ENCODE measurements at regions not wholly inside any gene's neighbourhood (a gene's known extent, or its start where the extent isn't known, plus 50 kb on each side); places are given as distances from the start of the nearest gene placed in this dataset.
"Not testable (repeated sequence)": the region's sequence is repeated elsewhere in the genome, so short reads cannot be mapped to it uniquely, and the experiment has no call there.

DNA sequence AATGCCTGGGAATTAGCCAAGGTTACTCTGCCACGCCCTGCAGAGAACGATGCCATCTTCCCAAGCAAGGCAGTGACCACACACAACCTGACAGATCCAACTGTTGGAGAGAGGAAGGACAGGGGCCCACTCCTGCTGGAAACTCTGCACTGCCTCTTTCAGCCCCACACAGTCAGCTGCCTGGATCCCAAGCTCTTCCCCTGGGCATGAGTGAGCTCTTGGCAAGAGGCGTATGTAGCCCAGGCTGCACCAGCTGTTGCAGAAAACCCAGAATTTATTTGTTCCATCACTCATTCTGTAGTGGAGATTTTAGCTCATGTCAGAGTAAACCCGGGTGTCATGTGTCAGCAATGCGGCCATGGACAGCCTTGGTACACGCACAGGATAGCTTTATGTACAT lies 135.1 kb upstream of the TRIM24 start:
- Histone ChIP-seq H3K9me3 (no peaks in the 10 kb centered on the region), H3K27ac (no peak overlapping the region), H3K36me3 (no peaks in the 10 kb centered on the region), H3K27me3 (no peaks in the 10 kb centered on the region), H3K9ac (ENCODE audit: low read depth in 2 of 2, low read length in 2 of 2) (no peak overlapping the region), H3K4me1 (no peaks in the 10 kb centered on the region), H3K4me3 (no peak overlapping the region)
- no peak for DNase-seq
- intact Hi-C loops (cut with DNase I), result no loop called here
- TF ChIP-seq, protein P1, sequence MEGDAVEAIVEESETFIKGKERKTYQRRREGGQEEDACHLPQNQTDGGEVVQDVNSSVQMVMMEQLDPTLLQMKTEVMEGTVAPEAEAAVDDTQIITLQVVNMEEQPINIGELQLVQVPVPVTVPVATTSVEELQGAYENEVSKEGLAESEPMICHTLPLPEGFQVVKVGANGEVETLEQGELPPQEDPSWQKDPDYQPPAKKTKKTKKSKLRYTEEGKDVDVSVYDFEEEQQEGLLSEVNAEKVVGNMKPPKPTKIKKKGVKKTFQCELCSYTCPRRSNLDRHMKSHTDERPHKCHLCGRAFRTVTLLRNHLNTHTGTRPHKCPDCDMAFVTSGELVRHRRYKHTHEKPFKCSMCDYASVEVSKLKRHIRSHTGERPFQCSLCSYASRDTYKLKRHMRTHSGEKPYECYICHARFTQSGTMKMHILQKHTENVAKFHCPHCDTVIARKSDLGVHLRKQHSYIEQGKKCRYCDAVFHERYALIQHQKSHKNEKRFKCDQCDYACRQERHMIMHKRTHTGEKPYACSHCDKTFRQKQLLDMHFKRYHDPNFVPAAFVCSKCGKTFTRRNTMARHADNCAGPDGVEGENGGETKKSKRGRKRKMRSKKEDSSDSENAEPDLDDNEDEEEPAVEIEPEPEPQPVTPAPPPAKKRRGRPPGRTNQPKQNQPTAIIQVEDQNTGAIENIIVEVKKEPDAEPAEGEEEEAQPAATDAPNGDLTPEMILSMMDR (IDR thresholded peaks at IDR 0.05), result no peak

DNA sequence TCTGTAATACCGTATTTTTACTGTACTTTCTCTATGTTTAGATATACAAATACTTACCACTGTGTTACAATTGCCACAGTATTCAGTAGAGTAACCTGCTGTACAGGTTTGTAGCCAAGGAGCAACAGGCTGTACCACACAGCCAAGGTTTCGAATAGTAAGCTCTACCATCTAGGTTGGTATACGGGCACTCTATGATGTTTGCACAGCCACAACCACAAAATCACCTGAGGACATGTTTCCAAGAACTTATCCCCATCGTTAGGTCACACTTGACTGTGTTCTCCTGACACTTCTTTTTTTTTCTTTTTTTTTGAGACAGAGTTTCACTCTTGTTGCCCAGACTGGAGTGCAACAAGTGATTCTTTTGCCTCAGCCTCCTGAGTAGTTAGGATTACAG lies 134.6 kb upstream of the TRIM24 start:
- no peaks in the 10 kb centered on the region for H3K9me3 ChIP-seq
- no peaks in the 10 kb centered on the region for H3K27me3 ChIP-seq
- H3K27ac ChIP-seq, result no peak overlapping the region
- no peaks in the 10 kb centered on the region for H3K36me3 ChIP-seq
- no peak overlapping the region for H3K4me3 ChIP-seq
- H3K9ac ChIP-seq (ENCODE audit: low read depth in 2 of 2, low read length in 2 of 2), result no peak overlapping the region
- DNase-seq, result no peak
- TF ChIP-seq, protein P1 (IDR thresholded peaks at IDR 0.05), result no peak
- intact Hi-C loops (cut with DNase I), result no loop called here
- no peaks in the 10 kb centered on the region for H3K4me1 ChIP-seq

- H3K27me3 ChIP-seq, result no peaks in the 10 kb centered on the region
- H3K36me3 ChIP-seq, result no peaks in the 10 kb centered on the region
- TF ChIP-seq, protein P1 (IDR thresholded peaks at IDR 0.05), result no peak
- intact Hi-C loops (cut with DNase I), result no loop called here
- H3K4me3 ChIP-seq, result no peak overlapping the region
- H3K9me3 ChIP-seq, result no peaks in the 10 kb centered on the region
- no peak overlapping the region for H3K9ac ChIP-seq (ENCODE audit: low read depth in 2 of 2, low read length in 2 of 2)
- H3K27ac ChIP-seq, result no peak overlapping the region
- no peaks in the 10 kb centered on the region for H3K4me1 ChIP-seq
- no peak for DNase-seq
Observed at GRCh38 chr7:138328215-138328614, 131.8 kb upstream of the TRIM24 start.

DNA sequence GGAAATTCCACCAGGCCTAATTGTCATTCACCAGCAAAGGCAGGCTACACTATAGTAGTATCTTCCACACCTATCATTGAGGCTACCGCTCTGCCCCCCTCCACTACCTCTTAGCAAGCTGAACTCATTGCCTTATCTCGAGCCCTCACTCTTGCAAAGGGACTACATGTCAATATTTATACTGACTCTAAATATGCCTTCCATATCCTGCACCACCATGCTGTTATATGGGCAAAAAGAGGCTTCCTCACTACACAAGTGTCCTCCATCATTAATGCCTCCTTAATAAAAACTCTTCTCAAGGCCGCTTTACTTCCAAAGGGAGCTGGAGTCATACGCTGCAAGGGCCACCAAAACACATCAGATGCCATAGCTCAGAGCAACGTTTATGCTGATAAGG lies 127.2 kb upstream of the TRIM24 start:
- DNase-seq; H3K9me3 ChIP-seq; intact Hi-C loops (cut with DNase I): not testable (repeated sequence)

DNA sequence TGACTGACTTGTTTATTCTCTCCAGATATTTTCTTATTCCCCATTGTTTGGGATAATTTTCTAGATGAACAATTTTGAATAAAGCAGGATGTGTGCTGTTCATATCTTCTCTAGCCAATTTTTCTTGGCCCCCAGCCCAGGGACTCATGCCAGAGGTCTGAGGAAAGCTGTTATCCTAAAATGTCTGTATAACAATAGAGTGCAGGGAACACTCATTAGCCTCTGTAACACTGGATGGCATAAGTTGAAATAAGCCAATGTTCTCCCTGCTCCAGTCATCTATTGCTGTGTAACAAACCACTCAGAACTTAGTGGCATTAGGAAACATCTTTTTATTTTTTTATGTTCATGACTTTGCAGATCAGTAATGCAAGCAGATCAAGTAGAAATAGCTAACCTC lies 121.7 kb upstream of the TRIM24 start:
- Histone ChIP-seq H3K27me3 (no peaks in the 10 kb centered on the region), H3K9me3 (no peaks in the 10 kb centered on the region), H3K4me3 (no peak overlapping the region), H3K36me3 (no peaks in the 10 kb centered on the region), H3K9ac (ENCODE audit: low read depth in 2 of 2, low read length in 2 of 2) (no peak overlapping the region), H3K4me1 (no peaks in the 10 kb centered on the region), H3K27ac (no peak overlapping the region)
- TF ChIP-seq, protein P1 (IDR thresholded peaks at IDR 0.05), result no peak
- DNase-seq, result peak; percentile 40
- intact Hi-C loops (cut with DNase I), result no loop called here

More for the DNA sequence above, 127.2 kb upstream of the TRIM24 start:
- not testable (repeated sequence) for H3K4me1 ChIP-seq; H3K9ac ChIP-seq (ENCODE audit: low read depth in 2 of 2, low read length in 2 of 2); H3K27ac ChIP-seq; H3K36me3 ChIP-seq; H3K4me3 ChIP-seq; H3K27me3 ChIP-seq

DNA sequence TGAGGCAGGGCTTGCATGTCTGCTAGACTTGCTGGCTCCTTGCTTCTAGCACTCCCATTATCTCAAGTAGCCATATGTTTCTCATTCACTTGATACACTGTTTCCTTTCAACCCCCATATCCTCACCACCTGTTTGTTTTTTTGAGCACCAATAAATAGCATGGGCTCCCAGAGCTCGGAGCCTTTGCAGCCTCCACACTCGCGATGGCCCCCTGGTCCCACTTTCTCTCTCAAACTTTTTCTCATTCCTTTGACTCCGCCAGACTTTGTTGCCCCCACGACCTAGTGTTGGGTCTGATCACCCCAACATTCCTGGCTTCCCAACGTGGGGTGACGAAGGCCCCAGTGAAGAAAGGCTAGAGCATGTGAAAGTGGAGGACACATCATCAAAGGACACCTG lies 120.8 kb upstream of the TRIM24 start:
- H3K9me3 ChIP-seq; H3K36me3 ChIP-seq; H3K4me3 ChIP-seq; intact Hi-C loops (cut with DNase I); H3K4me1 ChIP-seq; DNase-seq; H3K27ac ChIP-seq; H3K9ac ChIP-seq (ENCODE audit: low read depth in 2 of 2, low read length in 2 of 2); H3K27me3 ChIP-seq: not testable (repeated sequence)

GRCh38 chr7:138342990-138343389 lies 117.1 kb upstream of the TRIM24 start:
- Histone ChIP-seq H3K4me1 (no peaks in the 10 kb centered on the region), H3K4me3 (no peak overlapping the region), H3K9ac (ENCODE audit: low read depth in 2 of 2, low read length in 2 of 2) (no peak overlapping the region), H3K27ac (no peak overlapping the region), H3K27me3 (no peaks in the 10 kb centered on the region), H3K36me3 (no peaks in the 10 kb centered on the region), H3K9me3 (no peaks in the 10 kb centered on the region)
- TF ChIP-seq, protein P1 (IDR thresholded peaks at IDR 0.05), result no peak
- no peak for DNase-seq
- intact Hi-C loops (cut with DNase I), result no loop called here

Data from colonic mucosa (tissue), 4 donors.